ENCODE measurements at regions not wholly inside any gene's neighbourhood (a gene's known extent, or its start where the extent isn't known, plus 50 kb on each side); places are given as distances from the start of the nearest gene placed in this dataset.

DNA sequence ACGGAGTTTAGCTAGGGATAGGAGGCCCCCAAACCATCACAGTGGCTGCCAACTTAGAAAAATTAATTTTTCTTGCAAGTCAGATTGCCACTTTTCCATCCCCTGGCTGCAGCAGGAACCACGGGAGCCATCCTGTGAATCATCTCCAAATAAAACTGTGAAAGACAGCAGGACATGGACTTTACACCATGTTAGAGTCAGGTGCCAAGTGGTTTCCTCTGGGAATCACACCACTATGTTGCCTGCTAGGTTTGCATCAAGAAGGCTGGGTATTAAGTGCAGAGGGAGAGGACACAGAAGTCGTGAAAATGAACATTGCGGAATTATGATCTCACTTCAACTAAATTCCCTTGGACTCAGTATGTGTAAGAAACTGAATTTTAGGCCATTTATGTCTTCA, 471.3 kb upstream of the GOT2 start:
- TF ChIP-seq EZH2phosphoT487 (IDR thresholded peaks at IDR 0.05; ENCODE audit: borderline replicate concordance, low read length) (no peak), CTCF (IDR thresholded peaks at IDR 0.05; ENCODE audit: low read depth, low read length, poor library complexity, severe bottlenecking) (no peak)

All from DOHH2 (cell line).